ENCODE measurements at regions not wholly inside any gene's neighbourhood (a gene's known extent, or its start where the extent isn't known, plus 50 kb on each side); places are given as distances from the start of the nearest gene placed in this dataset.

DNA sequence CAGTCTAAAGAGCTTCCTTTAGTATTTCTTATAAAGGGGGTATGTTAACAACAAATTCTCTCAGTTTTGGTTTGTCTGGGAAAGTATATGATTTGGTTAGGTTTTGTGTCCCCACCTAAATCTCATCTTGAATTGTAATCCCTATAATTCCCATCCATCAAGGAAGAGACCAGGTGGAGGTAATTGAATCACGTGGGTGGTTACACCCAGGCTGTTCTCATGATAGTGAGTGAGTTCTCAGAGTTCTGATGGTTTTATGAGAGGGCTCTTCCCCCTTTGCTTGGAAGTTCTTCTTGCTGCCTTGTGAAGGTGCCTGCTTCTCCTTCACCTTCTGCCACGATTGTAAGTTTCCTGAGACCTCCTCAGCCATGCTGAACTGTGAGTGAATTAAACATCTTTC, 109.1 kb downstream of the MACIR start:
- TF ChIP-seq CTCF (IDR thresholded peaks at IDR 0.05 in 4 of 5, conservative IDR thresholded peaks at IDR 0.05 in 1 of 5) (no peak), POLR2A (IDR thresholded peaks at IDR 0.05) (no peak)

Measured in gastrocnemius medialis (tissue), 4 donors.